GM21447 (cell line): ENCODE measurements at regions not wholly inside any gene's neighbourhood (a gene's known extent, or its start where the extent isn't known, plus 50 kb on each side); places are given as distances from the start of the nearest gene placed in this dataset.

Experiments
- ATAC-seq: cut with Tn5 transposase; IDR thresholded peaks from one replicate; pipeline ENCODE4 v1.9.1; 2021; ENCODE audit not compliant: unreplicated experiment

GRCh38 chr2:226233388-226233787 lies 566.2 kb downstream of the IRS1 start:
- no peak for ATAC-seq

GRCh38 chr2:226228080-226228479 lies 571.5 kb downstream of the IRS1 start:
- no peak for ATAC-seq

- ATAC-seq: no peak
Observed at GRCh38 chr2:226227341-226227740, 572.3 kb downstream of the IRS1 start.

DNA sequence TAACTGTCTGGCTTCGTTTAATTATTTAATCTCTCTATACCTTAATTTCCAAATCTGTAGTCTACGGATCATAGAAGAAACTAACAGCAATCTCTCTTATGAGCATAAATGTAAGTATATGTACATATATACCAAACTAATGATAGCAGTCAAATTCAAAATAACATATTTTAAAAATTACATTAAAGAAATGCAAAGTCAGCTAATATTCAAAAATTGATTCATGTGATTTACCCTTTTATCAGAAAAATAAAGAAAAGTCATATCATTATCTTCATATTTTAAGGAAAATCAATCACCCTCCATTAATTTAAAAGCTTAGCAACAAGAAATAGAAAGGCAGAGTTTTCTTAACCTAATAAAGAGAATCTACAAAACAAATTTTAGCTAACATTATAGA lies 575.9 kb downstream of the IRS1 start:
- ATAC-seq: no peak

DNA sequence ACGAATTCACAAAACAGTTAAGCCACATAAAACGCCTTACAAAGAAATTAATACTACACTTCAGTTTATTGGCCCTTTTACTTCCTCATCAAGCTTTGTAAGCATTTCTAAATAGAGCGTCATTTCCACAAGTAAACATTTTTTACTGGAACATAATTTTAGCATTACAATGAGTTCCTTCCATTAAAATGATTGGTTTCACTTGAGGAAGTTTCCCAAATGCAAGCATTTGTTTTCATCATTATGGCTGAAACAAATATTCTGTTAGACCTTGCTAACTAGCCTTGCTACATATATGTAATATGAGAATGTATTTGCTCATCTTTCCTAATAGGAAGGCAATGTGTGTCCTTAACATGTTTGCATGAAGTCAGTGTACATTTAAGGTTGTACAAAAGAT lies 579.1 kb downstream of the IRS1 start:
- ATAC-seq: no peak

DNA sequence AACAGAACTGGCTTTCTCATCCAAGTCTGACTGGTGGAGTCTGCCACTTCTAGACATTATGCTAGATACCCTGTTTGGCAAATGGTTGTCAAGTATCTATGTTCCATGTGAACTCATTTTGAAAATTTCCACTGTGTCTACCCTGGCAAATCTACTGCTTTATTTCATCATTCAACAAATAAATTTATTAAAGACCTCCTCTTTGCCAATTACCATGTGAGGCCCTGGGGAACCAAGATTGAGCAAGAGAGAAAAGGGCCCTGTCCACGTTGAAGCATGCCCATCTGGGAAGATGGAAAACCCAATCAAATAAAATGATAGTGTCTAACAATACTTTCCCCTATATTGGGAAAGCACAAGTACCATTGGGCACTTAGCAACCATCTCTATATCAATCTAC lies 582.4 kb downstream of the IRS1 start:
- ATAC-seq: no peak

DNA sequence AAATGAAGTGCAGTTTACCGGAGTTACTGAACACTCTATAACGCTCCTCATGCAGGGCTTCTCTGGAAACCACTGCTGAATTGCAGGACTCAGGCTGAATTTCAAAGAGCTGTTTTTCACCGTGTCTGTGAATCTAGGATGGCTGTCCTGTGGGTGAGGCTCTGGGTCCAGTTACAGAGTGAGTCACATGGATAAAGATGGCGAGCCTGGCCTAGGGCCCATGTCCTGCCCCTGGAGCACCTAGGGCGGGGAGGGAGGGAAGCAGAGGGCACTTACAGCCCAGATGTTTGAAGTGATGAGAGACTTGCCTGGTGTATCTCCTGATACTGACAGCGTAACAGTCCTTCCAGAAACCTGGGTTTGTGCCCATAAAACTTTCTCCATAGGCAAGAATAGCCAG lies 583.0 kb downstream of the IRS1 start:
- no peak for ATAC-seq

- peak; percentile 95 for ATAC-seq
Observed at GRCh38 chr2:226215902-226216503, 583.6 kb downstream of the IRS1 start.

GRCh38 chr2:226213717-226214116 lies 585.9 kb downstream of the IRS1 start:
- no peak for ATAC-seq

DNA sequence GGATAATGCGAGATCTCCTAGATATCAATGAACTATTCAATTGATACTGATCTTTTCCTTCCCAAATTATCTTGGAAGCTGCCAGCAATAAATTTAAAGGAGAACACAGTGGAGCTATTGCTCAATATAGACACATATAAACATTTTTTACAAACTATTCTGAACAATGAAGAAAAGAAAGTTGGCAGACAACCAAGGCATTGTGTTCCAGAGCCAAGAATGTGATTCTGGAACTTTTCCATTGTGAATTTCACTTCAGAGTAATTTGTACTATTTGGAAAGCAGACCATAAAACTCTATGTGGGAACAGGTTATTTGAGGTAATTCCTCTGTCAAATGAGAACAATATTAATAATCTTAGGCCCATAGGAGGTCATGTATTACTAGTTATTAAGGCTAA lies 588.2 kb downstream of the IRS1 start:
- no peak for ATAC-seq

GRCh38 chr2:226208726-226209125 lies 590.9 kb downstream of the IRS1 start:
- ATAC-seq: no peak

DNA sequence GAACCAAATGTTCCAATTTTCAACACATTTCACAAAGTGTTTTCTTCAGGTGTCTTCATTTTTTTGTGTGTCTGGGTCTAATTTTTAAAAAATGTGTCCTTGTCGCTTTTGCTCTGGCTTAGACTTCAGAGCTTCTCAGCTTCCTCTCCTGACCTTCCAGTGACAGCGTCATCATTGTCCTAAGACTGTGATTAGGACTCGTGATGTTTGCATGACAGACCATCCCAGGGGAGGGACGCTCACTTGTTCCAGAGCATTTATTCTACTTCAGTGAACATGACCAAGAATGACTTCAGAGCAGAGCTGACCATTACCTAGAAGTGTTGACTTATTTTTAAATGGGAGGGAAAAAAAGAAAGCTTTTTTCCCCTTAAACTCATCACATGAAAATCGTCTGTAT lies 591.9 kb downstream of the IRS1 start:
- ATAC-seq: no peak

GRCh38 chr2:226199555-226199954 lies 600.1 kb downstream of the IRS1 start:
- ATAC-seq: no peak

- ATAC-seq: no peak
Observed at GRCh38 chr2:226198956-226199355, 600.7 kb downstream of the IRS1 start.

- ATAC-seq: no peak
Observed at GRCh38 chr2:226190479-226191252, 609.0 kb downstream of the IRS1 start.

GRCh38 chr2:226189061-226189460 lies 610.6 kb downstream of the IRS1 start:
- ATAC-seq: no peak

DNA sequence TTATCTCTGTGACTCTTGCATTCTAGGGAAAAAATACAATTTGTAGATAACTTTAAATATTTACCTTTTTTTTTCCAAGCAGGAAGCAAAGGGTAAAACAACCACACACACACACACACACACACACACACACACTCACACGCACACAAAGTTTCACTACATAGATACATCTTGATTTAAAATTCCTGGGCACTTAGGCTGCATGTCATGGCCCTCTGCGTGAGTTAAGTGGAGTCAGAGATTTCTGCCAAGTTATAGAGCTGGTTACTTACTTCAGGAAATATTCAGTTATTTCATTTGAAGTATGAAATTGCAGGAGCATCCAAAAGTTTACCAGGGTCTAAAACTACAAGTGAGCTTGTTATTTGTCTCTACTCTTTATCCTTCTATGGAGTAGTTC lies 612.0 kb downstream of the IRS1 start:
- ATAC-seq: no peak

GRCh38 chr2:226187156-226187555 lies 612.5 kb downstream of the IRS1 start:
- no peak for ATAC-seq

DNA sequence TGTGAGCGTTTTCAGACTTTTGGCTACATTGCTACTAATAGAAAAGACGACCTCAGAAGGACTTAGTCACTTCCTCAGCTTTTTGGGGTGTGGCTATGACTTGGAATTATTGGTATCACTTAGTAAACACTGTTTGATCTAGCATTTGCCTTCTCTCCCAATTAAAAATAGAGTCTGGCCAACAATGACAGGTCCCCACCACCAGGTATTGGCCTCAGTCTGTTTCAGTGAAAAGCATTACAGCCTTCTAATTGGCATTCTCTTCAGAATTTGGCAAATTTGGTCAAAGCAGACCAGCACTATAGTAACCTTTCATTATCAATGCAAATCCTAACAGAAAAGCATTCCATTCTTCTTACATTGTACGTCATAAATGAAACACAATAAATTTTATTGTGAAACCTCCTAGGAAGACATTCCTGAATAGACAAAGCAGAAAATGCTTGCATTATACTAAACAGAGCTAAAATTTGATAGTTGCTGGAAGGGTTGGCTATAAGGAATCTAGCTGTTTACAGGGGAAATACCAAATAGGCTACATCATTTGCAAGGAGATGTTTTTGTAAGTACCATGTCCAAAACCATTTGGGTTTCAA lies 613.9 kb downstream of the IRS1 start:
- ATAC-seq: no peak

DNA sequence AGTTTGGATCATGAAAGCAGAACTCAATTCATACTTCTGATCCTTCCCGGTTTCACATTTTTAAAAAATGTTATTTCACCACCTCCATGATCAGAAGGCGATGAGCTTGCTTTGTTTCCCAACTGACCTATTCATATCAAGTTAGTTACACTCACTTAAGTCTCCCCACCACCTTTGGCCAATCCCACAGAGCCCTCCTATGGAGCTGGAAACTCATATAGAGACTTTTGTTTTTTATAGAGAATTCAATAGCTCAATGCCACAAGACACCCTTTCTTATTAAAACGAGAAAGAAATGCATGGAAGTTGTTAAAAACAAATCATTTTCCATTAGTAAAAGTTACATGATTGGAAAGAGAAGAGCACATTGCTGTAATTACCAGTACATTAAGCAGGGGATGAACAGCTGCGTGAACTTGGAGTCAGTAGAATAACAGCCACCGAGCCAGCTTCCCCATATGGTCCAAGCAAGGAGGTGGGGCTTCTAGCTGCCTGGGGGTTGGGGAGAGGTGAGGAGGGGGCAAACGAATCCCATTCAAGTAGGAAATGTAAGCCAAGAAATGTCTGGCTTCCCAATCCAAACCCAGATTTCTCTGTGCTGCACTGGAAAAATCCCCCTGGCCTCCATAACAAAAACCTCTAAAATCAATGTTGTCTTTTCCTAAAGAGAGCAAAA lies 614.5 kb downstream of the IRS1 start:
- no peak for ATAC-seq

DNA sequence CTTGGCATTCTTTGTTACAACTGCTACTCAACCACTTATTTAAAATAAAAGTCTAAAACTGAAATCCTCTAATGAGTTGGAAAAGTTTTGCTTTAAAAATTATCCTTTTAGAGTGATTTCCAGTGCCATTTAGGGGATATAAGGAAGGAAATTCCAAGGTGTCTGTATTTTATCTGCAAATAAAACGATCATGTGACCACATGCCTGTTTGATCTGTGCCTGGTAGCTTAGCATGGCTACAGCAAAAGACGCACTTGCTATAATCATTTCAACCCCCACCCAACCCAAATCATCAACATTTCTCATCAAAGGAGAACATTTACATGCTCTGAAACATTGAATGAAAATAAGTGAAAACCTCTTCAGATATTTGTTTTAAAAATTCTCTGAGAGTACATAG lies 615.1 kb downstream of the IRS1 start:
- no peak for ATAC-seq

DNA sequence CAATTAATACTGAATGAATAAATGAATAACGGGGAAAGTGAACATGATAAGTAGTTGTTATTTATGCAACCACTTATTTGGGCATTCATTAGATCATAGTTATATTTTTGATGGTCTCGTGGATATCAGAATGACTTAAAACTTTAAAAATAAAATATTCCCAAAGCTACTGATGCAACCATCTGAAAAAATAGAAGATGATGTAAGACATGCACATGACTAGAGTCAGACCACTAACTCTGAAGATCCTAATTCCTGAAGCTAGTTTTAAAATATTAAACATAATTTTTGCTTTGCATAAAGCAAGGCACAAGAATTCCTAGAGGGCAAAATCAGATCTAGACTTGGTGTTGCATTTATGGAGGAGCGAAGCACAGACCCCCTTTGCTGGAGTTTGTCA lies 616.1 kb downstream of the IRS1 start:
- ATAC-seq: no peak
